SK-N-MC (cell line): ENCODE measurements at regions not wholly inside any gene's neighbourhood (a gene's known extent, or its start where the extent isn't known, plus 50 kb on each side); places are given as distances from the start of the nearest gene placed in this dataset.

Experiments
- EZH2 ChIP-seq: fragments of 200-600 bp; sonication (generic); IDR thresholded peaks from one replicate; pipeline ENCODE4 v1.6.1; 2017; ENCODE audit warnings: antibody characterized with exemption
- FOXP2 ChIP-seq: optimal IDR thresholded peaks from 2 replicates; pipeline ENCODE3; 2011; ENCODE audit warnings: mild to moderate bottlenecking, moderate library complexity; ENCODE audit not compliant: insufficient read depth; ENCODE audit errors: extremely low read length, control extremely low read depth
- POLR2AphosphoS5 ChIP-seq: IDR thresholded peaks from 2 replicates; pipeline ENCODE4 v1.6.1; 2012; ENCODE audit warnings: mild to moderate bottlenecking, low read depth, low read length, borderline replicate concordance

GRCh38 chr12:131425112-131426075 is 285.5 kb upstream of the SFSWAP start:
- TF ChIP-seq POLR2AphosphoS5, result no peak
- no peak for TF ChIP-seq EZH2
- TF ChIP-seq FOXP2, result no peak
